ENCODE measurements at regions not wholly inside any gene's neighbourhood (a gene's known extent, or its start where the extent isn't known, plus 50 kb on each side); places are given as distances from the start of the nearest gene placed in this dataset.

DNA sequence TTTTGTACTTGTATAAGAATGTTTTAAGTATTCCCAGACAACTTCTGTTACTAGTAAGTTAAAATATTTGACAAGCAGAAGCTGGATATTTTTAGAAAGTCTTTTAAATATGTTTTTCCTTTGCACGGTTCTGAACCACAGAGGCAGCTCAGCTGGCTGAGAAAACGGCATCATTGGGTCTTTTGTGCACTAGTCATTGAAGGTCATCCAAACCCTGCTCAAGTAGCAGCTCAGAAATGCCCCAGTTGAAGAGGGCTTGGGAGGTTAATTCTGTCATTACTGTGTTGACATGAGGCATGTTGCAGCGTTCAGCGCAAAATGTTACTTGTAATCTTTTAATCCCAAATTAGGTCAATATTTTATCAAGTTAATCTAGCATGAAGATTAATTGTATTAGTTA lies 383.7 kb upstream of the FAM241A start:
- DNase-seq = no peak

DNA sequence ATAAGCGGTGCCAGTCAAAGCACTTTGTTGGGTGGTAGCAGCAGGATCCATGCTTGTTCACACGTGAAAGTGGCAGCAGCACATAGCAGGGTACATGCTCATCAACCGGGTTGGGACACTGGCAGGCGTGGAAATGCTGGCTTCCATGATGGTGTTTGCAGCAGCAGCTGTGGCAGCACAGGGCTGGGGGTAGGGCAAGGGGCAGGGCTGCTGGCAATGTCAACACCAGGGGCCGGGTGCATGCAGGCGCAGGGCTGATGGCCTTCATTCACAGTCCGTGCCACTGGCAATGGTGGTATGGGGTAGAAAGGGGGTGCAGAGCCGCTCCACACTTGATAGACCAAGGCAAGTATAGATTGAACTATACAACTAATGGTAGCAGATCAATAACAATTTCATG lies 374.7 kb upstream of the FAM241A start:
- no peak for DNase-seq

DNA sequence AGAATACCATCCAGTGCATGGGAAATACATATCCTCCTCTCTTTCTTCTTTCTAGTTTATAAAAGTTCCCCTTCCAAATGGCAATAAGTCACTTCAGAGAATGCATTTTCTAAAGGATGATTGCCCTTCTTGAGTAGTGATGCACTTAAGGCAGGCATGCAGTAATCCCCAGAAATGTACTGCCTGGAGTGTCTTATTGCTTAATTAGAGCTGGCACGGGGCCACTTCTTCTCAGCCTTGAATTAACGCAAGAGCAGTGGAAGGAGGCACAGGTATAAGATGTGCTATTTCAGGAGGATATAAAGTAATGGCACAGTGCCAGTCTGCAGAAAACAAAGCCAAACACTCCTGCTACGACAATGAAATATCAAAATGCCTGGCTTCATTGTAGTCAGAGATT lies 371.4 kb upstream of the FAM241A start:
- DNase-seq = no peak

DNA sequence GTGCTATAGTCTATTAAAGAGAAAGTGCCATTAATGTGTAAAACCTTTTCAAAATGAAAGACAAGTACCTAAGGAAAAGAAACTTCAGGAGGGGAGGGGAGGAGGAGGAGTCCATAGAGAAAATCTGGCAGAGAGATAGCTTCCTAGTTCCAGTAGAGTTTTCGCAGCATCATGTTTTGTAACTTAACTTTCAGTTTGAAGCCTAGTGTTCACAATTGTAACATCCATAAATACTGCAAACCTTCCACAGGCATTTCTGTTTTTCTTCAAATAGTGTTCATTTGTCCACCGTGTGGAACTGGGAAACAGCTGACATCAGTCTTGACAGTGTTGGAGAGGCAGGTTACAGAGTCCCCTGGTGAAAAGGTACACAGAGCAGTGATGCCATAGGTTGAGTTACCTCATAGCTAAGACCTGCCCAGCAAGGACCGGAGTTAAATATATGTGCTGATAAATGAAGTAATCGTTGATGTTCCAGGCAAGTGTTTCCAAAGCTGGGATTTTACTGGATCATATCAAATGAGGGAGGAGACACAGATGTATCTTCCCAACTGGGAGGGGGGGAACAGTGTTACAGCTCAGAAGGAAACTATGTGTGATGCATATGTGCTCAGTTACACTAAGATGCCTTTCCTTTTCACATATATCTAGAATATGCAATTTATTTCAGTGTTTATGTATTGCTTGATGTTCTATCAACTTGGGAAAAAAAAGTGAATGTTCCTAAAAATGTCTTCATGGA lies 369.5 kb upstream of the FAM241A start:
- DNase-seq = no peak

DNA sequence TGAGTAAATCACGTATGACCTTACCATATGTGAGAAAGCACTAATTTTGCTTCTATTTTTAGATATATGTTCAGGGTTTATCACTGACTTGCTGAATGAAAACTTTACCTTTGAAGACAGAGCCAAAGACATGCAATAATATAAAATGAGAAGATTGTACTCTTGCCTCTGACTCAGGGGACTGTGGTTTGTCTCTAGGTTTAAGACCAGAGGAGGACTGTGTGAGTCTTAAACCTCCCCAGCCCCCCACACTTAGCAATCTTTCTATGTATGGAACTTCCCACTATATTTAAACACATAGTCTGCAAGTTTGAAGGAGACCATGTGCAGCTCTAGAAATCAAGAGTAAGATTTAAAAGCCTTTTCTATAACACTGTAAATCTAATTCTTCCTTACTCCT lies 368.7 kb upstream of the FAM241A start:
- no peak for DNase-seq

DNA sequence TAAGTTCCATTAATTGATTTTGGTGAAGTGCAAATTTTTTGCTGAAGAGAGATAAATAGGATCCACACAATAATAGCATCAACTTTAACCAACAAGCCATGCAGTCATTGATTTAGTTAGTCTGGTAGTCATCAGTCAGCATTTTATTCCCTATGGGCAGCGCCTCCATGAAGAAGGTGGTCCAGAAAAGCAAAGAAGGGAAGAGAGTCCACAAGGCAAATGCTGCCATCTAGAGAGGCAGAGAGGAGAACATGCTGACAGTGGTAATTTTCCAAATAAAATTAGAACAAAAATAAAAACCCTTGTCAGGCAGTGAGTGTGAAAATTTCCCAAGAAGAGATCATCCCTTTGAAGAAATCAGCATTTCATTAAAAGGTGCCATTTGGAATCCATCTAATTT lies 366.7 kb upstream of the FAM241A start:
- no peak for DNase-seq

DNA sequence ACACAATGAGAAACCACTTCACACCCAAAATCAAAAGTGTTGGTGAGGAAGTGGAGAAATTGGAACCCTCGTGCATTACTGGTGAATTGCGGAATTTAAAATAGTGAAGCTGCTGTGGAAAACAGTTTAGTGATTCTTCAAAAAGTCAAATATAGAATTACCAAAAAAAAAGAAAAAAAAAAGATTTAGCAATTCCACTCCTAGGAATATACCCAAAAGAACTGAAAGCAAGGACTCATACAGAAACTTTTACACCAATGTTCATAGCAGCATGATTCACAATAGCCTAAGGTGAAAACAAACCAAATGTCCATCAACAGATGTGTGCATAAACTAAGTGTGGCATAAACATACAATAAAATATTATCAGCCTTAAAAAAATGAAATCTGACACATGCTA lies 364.3 kb upstream of the FAM241A start:
- DNase-seq = no peak

DNA sequence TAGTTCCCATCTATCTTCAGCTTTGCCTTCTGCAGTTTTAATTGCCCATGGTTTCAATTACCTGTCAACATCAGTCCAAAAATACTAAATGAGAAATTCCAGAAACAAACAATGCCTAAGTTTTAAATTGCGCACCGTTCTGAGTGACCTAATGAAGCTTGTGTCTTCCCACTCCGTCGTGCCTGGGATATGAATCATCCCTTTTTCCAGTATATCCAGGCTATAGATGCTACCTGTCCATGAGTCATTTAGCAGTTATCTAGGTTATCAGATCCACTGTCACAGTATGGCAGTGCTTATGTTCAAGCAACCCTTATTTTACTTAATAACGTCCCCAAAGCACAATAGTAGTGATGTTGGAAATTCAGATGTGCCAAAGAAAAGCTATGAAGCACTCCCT lies 363.6 kb upstream of the FAM241A start:
- no peak for DNase-seq

DNA sequence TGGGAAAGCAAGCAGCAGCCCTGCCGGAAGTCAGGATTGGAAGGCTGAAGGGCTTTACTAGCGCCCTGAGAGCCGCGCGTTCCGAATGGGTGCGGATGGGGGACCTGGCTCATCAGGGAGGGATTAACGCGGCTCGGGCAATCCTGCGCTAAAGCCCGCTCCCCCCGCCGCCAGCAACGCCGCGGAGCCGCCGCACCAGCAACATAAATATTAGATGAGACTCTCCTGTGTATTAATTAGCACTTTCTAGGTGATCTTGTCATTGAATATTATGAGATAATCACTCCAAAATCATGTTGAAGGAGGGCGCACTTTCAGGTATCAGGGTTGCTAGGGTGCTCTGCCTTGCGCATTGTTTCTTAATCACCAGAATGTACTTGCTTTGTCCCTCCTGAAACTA lies 357.2 kb upstream of the FAM241A start:
- no peak for DNase-seq

DNA sequence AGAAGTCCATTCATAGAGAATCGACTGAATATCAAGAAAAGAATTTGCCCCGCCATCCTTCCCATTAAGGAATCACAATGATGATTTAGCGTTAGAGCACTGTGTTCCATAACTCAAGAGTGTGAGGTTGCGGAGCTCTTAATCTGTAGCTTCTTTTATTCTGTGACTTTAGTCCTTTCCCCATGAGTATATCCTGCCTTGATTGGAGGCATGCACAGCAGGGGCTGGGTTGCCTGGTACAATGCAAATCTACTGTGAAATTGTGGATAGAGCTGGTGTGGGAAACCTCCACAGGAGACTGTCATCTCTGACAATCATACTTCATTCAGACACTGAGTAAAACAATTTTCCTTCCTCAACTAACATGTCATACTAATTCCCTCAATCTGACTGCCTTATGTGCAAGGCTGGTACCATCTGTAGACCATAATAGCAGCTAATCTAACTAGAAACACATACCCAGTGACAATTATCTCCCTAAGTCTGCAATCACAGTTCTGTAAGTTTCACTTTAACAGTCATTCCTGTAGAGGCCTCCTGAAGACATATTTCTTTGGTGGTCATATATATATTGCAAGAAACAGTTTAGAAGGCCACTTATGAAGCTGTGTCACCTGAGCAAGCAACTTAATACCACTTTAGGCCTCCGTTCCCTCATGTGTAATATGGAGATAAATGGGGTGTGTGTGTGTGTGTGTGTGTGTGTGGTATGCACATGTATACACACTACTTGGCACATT lies 355.2 kb upstream of the FAM241A start:
- DNase-seq = no peak

DNA sequence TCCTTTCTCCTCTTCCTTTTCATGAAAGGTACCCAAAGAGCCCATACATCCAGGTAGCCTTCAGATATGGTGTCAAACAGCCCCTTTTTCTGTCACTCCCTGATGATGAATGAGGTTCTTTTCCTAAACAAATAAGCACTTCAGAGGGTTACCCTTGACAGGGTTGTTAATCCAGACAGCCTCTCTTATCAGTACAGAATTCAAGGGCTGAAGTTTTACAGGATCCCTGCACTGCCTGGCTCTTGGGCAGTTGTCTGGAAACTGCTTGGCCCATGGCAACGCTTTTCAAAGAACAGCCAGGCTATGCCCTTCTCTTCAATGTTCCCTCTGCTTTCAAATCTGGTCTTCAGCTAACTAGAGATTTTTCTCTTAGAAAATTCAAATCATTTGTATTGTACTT lies 352.6 kb upstream of the FAM241A start:
- no peak for DNase-seq

DNA sequence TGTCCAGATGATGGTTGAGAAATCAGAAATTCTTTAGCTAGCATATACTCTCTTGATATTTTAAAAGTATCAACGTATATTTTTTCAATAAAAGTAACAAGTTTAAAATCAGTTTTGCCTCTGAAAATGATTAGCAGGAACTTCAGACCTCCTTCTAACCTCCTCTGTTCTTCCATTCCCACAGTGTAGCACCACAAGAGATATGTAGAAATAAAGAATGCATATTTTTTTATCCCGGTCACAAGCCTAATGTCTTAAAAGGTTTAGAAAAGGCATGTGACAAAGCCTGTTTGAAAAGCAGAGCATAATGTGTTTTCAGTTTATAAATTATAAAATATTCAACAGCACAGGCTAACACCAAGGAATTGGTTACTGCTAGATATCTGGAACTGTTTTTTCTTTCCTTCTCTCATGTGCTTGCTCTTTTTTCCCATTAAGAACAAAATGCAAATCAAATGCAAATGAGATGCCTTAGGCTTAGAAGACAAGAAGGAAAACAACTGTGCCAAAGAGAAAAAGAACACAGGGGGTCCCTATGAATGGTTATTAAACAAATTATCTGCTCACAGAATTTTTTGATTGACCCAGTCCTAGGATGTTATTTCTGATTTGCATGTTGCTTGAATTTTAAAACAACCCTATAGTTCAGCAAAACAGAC lies 351.7 kb upstream of the FAM241A start:
- DNase-seq = no peak

DNA sequence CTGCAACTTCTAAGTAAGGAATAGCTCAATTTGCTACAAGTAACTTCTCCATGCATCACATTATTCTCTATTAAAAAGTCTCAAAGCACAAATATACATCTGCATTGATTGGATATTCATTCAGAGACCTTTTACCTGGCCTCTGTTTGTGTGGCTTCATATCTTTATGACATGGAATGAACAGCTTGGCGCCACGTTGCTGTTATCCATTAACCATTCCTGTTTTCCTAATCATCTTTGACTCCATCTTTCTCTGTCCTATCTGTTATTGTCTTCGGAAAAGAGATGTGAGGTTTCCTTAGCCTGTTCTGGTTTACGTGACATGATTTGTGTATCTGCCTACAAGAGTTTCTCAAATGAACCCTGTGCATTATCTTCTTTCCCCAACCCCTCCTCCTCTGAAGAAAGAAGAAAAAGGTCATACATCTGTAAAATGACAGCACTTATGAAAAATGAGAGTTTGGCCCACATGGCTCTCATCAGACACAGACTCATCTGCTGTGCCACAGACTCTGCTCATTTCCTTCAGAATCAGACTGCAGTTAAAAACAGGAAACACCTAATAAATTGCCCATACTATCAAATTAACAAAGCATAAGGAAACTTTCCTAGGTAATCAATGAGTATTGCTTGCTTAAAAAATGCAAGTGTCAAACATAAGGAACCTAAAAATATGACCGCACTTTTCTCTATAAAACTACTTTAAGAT lies 347.6 kb upstream of the FAM241A start:
- no peak for DNase-seq

DNA sequence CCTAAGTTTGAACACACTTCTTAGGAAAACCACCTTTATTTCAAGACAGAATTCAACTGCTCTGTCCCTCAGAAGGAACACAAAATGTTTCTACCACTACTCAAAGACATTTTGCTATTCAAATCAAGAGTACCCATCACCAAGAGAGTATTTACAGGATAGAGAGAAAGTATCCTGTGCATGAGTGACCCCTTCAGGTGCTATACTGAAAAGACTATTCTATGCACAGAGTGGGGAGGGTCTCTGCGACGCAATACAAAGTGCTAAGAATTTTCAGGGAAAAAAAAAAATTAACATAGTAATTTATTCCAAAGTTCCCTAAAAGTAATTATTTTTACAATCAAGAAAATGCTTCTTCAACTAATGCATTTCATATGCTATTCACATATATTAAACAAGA lies 346.4 kb upstream of the FAM241A start:
- DNase-seq = no peak

DNA sequence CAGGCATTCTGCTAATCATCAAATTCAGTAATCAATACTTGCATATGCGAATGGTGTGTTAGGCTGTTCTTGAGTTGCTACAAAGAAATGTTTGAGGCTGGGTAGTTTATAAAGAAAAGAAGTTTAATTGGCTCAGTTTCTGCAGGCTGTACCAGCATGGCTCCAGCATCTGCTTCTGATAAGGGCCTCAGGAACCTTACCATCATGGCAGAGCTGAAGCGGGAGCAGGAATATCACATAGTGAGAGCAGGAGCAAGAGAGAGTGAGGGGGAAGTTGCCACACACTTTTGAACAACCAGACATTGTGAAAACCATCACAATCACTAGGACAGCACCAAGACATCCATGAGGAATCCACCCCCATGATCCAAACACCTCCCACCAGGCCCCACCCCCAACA lies 344.7 kb upstream of the FAM241A start:
- DNase-seq = no peak

DNA sequence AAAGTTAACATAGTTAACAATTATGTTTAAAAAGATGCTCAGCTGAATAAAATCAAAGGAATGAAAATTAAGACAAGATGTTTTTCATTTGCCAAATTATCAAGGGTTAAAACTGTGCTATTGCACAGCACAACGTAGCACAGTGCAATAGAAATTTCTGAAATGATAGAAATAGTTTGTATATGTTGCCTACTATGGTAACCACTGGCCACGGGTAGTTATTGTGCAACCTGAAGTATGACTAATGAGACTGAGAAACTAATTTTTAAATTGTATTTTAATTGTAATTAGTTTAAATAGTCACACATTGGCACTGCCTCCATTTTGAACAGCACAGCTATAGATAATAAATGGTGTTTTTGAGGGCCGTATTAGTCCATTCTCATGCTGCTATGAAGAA lies 343.1 kb upstream of the FAM241A start:
- no peak for DNase-seq

DNA sequence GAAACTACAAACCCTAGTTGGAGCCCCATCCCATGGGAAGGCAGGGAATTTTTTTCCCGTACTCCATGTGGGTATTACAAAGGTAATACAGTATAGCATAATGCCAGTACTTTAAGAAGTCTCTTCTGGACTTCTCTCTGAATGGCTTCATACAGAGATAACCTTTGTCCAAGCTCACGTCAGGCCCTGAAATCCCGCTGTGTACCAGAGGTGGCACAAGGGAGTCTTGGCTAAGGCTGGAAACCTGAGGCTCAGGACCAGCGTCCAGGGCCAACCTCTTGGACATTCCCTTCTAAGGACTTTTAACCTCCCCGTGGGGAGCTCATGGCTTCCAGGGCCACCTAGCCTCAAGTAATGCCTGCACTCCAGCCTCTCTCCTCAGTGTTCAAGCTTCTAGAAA lies 338.9 kb upstream of the FAM241A start:
- DNase-seq = no peak

DNA sequence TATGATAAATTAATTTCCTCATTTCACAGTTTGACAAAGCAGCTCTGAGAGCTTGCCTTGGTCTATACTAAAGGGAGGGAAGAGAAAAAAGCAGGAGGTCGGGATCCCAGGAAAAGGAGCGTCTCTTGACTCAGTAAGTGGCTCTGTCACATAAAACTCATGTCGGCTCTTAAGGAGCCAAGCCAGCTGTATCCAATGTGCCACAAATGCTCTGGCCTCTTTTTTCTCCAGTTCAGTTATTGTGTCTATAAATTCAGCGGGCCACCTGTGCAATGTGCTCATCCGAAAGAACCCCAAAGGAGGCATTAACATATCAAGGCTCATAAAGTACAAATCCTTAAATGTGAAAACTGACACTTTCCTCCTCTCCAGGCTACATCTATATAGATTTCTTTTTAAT lies 337.7 kb upstream of the FAM241A start:
- DNase-seq = no peak

DNA sequence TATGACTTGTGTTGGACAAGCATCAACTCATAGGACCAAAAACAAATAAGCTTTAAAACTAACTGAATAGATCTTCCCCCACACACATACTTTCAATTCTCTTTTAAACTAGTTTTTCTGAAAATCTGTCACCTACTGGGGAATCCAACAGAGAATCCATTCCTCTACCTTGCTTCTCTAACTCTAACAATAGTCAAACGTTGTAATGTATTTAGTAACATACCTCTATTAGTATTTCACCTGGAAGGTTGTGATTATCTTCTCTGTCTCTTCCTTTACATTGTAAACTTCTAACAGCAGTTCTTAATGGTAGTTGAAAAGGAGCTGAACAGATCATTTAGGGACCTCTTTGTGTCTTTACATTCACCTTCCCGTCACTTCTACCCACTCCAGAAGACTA lies 337.1 kb upstream of the FAM241A start:
- DNase-seq = no peak

DNA sequence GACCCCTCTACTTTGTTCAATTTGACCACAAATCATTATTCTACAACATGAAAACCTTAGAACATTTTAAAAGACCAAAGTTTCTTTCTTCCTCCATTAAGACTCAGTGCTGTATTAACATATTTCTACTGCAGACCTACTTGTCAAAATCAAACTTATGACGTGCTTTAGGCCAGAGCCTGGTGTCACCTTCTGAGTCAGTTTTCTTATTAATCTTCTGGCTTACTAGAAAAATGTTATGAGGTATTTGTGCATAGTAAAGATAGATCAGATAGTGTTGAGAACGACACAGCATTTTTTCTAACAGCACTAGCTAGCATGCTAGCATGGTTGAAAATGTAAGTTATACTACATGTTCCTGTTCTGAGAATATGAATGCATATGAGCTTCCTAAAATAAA lies 333.6 kb upstream of the FAM241A start:
- DNase-seq = no peak

DNA sequence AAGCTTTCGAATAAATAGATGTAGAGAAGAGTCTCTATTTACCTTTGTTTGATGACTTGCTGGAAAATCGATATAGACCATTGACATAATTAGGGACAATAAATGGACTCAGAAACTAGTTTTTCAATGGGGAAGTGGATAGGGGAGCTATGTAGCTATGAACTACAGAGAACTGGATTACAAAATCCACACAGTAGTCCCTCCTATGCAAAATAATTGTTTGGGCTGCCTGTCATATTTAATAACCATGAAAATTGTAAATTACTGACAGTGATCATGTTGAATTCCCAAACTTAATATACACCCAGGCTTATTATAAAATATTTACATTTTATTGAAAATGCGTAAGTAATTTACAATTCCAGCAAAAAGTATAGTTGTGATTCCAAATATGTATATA lies 333.1 kb upstream of the FAM241A start:
- DNase-seq = no peak

DNA sequence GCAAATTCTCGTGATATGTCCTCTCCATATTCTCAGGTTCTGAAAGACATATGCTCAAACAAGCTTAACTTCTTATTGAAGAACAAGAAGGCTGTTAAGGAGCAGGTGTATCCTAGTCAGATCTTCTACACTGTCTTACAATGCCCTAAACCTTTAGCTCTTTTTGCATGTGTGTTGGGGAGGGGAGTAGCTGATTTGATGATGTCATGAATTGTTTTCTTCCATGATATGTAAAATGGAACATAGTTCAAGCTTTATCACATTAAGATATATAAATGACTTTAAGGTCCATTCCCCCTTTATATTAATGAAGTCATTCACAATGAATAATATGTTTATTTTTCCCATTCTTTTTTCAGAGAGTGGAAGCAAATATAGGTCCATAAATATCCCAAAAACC lies 332.5 kb upstream of the FAM241A start:
- no peak for DNase-seq

DNA sequence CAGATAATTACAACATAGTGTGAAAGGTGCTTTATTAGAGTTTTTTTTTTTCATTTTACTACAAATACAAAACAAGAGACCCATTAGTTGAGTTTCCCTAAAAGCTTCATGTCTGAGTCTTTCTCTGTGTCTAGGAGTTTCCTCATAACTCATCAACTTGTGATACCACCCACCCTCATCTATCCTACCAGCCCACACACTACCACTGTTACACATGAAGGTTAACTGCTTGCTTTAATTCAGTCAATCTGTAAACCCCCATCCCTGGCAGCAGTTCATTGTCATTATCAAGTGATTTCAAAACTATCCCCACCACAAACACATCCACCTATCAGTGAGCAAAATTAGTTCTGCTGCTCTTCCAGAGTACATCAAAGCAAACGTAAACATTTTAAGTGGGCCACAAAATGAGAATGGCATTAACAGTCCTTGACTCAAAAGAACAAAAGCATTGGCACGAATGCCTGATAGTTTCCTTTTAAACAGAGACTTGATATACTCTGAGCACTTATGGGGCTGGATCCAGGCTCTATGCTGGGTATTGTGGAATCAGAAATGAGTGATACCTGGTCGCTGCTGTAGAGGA lies 331.6 kb upstream of the FAM241A start:
- no peak for DNase-seq
